ENCODE measurements at regions not wholly inside any gene's neighbourhood (a gene's known extent, or its start where the extent isn't known, plus 50 kb on each side); places are given as distances from the start of the nearest gene placed in this dataset.

DNA sequence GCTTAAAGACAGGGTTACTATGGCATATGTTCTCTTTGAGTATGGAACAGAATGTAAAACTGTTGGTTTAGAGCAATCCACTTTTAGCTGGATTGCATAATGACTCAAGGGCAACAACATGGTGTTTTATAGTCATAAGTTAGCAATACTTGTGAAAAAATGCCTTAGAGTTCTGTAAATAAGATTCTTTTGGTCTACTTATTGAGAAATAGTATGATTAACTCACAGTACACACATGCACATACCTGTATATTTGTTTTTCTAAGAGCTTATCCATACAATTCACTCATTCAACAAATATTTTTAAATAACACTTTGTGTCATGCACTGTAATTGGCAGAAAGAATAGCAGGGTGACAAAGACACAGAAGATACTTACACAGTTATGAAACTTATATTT is 1415.5 kb downstream of the PCDH7 start:
- no peak for TF ChIP-seq CTCF (conservative IDR thresholded peaks at IDR 0.05; ENCODE audit: low read length)
- TF ChIP-seq EZH2phosphoT487 (IDR thresholded peaks at IDR 0.05; ENCODE audit: borderline replicate concordance): no peak

Data from Loucy (cell line).